NOMO-1 (cell line): ENCODE measurements at regions not wholly inside any gene's neighbourhood (a gene's known extent, or its start where the extent isn't known, plus 50 kb on each side); places are given as distances from the start of the nearest gene placed in this dataset.
"Not testable (repeated sequence)": the region's sequence is repeated elsewhere in the genome, so short reads cannot be mapped to it uniquely, and the experiment has no call there.

Experiments
- DNase-seq, 2 experiments: peaks; one replicate each; lab custom pipeline; 2025; ENCODE audit not compliant: unreplicated experiment in 2 of 2; lab: John Stamatoyannopoulos, UW

DNA sequence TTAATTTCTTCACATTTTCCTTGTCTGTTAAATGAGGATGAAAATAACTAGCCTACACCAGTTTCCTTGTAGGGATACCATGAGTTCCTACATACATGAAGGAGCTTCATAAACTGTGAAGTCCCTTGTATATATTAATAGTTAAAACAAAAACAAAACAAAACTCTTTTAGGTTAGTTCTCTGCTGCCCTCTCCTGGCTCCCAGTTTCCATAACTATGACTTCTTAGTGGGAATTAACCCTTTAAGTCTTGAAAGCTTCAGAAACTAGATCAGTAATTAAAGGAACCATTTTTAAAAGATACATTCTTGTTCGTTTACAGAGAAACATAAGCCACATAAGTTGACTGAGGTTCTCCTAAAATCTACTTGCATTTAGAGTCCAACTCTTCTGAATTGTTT, 500.0 kb upstream of the C9orf72 start:
- no peak for DNase-seq

DNA sequence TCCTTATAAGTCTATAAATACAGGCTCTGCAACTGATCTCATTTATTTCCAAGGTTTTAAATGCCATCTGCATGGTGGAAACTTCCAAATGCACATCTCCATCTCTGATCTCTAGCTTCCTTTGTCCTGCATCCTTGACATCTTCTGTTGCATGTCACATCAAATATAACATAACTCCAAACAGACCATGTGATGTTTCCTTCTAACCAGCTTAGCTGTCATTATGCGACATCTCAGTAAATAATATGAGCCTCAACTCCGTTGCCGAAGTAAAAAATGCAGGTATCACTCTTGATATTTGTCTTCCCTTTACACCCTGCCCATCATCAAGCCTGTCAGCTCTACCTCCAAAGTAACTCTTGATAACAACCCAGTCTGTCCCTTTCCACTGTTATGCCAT, 506.4 kb upstream of the C9orf72 start:
- DNase-seq, result no peak

DNA sequence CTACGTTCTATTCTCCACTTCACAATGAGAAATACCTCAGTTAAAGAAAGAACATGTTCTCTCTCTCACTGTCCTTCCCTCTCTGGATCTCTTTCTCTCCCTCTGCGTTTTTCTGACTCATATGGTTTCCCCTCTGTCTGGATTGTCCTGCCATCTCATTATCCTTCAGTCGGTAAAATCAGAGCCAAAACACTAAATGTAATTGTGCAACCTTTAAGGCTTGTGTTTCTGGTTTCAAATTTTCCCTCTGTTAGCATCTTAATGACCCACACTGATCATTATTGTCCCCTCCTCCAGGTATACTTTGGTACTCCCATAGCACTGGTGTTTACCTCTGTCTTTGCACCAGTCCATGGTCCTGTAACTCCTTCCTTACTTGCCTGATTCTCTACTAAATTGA, 509.4 kb upstream of the C9orf72 start:
- DNase-seq, result no peak

DNA sequence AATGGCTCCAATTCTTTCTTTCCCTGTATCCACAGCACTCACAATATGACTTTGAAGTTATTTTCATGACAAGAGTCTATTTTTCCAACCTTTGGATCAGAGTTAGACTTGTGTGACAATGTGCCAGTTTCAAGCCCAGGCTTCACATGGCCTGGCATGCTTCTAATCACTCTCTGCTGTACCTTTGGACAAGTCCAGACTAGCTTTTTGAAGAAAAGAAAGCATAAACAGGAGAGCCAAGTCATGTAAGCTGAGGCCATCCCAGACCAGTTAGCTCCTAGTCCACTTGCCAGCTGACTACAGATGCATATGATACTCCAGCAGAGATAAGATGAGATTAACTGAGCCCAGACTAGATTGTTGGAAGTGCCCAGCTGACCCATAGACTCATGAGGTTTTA, 513.6 kb upstream of the C9orf72 start:
- no peak for DNase-seq

DNA sequence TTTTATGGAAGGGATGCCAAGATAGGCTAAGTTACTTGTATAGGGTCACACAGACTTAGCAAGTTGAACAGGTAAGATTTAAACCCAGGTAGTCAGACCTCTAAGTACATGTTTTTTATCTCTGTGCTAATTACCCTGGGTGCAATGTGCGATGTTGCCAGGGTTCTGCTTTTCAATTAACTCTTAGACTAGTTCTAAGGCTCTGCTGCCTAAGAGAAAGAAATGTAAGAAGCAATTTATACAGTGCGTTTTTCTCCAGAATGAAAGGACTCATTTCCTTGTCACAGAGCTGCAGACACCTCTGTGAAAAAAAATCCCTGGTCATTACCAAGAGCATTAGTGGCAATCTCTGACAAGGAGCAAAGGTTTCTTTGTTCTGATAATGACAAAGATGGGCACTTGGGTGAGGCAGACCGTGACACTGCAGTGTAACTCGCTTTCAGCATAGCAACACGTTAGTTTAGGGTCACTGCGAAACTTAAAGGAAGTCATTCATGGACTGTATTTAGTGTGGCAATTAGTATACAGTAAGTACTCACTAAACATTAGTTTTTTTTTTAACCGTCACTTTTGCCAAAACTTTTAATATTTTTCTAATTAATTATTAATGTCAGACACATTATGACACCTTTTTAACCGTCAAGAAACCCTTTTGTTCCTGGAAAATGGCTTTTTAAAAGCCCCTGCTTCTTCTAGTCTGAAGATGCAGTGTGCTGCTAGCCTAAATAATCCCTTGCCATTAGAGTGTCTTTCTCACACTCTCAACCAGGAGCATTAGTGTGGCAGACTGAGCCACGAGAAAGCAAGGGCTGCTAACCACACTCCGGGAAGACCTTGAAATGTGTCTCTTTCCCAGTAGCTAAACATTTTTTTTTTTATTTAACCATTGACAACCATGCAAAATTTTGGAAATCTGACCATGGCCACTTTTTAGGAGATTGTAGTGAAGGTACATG, 520.0 kb upstream of the C9orf72 start:
- DNase-seq, result no peak

DNA sequence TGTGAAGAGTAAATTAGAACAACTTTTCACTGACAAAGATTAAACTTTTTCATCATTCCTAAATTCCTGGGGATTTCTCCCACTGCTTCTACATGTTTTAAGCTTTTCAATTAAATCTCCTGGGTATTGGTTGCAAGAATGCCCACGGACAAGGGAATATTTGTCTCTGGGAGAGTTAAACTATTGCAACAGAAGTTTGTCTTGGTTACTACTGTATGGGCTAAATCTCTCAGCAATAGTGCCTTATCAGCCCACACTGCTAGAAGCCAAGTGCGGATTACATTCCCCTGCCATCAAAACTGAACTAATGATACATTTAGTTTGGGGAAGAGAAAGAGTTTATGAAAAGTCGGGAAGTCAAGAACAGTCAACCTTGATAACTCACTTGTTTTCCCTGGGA, 528.2 kb upstream of the C9orf72 start:
- DNase-seq, result no peak

DNA sequence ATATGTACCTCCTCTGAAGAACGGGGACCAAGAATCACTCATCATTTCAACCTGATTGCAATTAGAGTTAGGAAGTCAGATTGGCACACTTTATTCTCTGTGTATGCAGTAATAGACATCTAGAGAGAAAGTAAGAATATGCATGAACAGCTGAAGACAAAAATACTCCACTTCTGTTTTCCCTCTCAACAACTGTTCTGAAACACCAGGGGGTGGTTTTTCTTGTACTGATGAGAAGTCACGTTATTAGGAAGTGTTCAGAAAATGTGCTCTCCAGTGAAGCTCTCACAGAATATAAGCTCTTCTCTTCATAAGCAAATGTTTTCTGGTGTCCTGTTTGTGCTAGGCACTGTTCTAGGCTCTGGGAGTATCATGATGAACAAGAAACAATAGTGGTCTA, 531.7 kb upstream of the C9orf72 start:
- no peak for DNase-seq

DNA sequence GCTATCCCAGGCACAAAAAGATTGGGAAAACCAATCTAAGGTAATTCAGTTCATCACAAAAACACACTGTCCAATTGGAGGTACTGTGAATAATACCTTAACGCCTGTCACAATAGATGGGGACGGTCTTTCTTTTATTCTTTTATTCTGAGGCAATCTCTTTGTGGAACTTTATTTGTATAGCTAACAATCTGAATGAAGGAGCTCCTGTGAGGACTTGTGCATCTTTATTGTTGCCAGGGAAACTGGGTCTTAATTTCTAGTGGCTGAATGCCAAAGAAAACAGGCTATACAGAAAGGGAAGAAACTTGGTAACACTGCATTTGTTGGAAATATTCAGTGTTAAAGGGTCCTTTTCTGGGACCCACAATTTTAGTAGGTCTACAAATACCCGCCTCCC, 546.9 kb upstream of the C9orf72 start:
- no peak for DNase-seq

DNA sequence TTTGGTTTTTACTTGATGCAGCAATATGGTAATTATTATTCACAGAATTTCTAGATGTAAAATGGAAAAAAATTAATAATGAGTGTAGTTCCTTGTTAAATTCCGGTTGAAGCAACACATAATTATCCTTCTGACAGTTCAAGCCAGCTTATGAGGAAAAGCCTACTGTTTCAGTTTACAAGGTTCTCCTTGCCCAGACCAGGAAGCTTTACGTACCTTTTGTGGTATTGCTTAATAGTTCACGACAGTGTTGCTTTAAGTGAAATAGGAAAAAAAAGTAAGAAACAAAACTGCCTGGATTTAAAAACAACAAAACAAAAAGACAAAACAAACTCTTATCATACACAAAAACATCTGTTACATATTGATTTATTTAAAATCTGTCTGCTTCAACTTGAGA, 547.3 kb upstream of the C9orf72 start:
- no peak for DNase-seq

DNA sequence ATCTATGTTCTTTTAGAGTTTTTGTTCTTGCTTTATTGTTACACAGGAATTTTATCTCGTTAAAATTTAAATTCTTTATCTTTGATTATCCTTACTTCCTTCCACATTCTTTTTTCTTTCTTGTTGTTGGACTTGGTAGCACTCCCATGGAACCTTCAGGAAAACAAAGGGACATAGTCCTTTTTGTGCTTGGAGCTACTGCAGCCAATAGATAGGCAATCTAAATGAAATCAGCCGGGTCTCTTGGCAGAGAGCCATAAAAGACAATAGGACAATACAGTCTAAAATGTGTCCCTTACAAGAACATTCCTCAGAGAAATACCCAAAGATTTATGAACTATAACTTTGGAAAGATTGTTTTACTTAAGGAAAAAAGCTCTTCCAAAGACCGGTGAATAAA, 548.1 kb upstream of the C9orf72 start:
- no peak for DNase-seq

DNA sequence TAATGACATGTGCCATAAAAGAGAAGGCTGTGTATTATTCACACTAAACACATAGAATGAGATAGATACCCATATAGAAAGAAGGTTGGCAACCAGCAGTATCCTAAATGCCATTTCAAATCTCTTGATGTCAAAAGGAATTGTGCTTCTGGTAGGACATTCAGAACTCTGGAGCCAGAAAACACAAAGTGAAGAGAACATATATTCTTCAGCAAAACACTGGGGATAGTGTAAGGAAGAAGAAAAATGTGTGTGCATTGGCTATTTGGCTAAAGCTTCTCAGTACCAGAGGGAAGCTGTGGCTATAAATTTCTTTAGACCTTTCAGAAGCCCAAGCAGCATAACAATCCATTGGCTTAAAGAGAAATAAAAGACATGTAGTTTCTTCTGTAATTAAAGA, 551.6 kb upstream of the C9orf72 start:
- DNase-seq, result no peak

DNA sequence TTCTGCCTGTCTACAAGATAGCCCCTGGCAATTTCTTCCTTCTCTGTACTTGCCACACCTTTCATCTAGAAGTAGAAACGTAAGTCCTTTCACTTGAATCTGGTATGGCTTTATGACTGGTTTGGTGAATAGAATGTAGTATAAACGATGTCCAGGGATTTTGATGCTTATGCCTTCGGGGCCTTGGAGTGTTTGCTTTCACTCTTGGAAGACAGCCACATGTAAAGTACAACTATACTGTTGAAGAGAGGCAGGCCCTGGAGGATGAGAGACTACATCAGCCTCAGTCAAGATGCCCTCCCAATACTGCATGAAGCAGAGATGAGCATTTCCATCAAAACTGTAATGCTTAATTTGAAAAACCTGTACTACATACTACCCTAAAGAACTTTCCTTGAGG, 553.8 kb upstream of the C9orf72 start:
- DNase-seq, result no peak

DNA sequence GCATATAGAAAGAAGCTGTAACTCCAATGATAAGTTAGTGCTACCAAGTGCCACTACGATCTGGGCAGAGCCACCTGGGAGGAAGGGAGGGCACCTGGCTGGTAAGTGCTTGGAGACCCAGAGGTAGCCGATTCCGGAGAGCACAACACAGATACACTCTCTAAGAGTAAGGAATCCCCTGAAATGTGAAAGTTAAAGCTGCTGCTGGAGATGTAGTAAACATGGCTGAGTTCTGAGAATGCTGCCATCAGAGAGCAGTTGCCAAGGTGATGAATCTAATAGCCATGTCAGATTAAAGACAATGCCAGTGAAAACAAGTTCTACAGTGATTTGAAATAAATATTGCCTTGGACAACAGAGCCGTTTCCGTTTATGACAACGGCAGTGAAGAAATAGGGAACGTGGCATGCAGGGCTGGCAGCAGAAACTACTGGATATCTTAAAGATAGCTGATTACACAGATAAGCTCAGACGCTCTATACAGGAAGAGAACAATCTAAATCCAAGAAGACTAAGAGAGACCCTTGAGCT, 561.2 kb upstream of the C9orf72 start:
- no peak for DNase-seq

DNA sequence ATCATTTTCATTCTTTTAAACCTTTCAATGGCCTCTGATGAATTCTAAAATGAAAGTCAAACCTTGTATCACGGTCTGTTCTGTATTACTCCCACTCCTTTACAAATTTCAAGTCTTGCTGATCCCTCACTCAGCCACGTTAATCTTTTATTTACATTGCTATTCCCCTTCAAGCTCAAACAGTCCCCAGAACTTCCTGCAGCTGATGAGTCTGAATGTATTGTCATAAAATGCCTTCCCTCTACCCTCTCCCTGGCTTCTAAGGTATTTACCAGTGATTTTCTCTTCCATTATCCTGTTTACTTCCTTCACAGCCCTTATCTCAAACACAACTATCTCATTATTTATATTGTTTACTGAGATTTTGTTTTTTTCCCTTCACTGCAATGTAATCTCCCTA, 562.3 kb upstream of the C9orf72 start:
- no peak for DNase-seq

DNA sequence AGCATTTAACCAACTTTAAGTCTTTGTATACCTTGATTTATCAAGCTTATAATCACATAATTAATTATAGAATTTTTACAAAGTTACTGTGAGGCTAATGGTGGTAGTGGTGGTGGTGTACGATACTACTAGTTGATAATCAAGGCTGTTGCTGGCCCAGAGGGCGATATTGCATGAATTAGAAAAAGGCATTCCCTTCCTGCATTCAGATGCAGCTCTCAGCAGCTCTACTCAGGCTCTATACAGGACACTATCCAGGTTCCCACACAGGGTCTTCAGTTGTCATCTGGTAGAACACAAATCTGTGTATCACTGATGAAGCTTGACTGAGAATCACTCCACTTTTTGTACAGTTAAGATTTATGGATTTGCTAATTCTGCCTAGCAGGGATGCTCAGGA, 562.8 kb upstream of the C9orf72 start:
- DNase-seq, result no peak

DNA sequence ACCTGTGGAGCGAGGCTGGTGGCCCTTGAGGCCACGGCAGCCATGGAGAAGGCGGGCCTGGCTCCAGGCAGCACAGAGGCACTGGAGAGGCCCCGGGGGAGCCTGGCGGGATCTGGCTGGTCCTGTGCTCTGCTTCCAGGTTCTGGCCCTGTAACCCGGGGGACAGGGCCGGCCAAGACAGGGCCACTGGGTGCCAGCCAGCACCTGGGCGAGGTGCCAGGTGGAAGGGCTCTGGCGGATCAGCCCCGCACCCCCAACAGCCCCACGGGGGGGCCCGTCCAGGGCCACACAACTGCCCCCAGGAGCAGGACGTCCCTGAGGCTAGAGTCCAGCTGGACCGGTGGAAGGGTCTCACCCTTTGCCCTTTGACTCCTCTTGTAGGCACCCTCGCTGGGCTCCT, 574.1 kb upstream of the C9orf72 start:
- not testable (repeated sequence) for DNase-seq

DNA sequence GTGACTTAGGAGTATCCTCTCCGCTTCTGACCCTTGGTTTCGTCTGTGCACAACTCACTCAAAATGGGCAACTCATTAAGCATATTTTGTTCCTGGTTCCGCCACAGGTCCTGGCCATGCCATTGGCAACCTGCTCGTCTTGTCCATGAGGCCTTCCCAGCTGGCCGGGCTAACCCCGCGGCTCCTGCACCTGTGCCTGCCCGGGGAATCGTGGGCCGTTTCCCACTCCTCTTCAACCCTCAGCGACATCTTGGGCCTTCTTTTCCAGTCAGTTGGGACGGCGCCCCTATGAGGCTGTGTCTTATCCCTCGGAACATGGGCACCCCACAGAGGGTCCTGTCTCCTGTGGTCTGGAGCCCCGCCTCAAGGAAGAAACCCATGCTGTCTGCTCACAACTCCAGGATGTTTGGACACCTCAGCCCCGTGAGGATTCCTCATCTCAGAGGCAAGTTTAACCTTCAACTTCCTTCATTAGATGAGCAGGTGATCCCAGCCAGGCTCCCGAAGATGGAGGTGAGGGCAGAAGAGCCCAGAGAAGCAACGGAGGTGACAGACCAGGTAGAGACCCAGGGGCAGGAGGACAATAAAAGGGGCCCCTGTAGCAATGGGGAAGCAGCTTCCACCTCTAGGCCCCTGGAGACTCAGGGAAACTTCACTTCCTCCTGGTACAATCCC, 574.8 kb upstream of the C9orf72 start:
- not testable (repeated sequence) for DNase-seq

DNA sequence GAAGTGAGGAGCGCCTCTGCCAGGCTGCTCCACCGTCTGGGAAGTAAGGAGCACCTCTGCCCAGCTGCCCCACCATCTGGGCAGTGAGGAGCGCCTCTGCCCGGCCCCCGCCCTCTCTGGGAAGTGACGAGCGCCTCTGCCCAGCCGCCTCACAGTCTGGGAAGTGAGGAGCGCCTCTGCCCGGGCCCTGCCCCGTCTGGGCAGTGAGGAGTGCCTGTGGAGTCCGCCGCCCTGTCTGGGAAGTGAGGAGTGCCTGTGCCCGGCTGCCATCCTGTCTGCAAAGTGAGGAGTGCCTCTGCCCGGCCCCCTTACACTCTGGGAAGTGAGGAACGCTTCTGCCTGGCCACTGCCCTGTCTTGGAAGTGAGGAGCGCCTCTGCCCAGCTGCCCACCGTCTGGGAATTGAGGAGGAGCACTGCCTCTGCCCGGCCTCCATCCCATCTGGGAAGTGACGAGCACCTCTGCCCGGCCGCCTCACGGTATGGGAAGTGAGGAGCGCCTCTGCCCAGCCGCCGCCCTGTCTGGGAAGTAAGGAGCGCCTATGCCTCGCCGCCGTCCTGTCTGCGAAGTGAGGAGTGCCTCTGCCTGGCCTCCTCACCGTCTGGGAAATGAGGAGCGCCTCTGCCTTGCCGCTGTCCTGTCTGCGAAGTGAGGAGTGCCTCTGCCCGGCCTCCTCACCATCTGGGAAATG, 576.2 kb upstream of the C9orf72 start:
- not testable (repeated sequence) for DNase-seq

DNA sequence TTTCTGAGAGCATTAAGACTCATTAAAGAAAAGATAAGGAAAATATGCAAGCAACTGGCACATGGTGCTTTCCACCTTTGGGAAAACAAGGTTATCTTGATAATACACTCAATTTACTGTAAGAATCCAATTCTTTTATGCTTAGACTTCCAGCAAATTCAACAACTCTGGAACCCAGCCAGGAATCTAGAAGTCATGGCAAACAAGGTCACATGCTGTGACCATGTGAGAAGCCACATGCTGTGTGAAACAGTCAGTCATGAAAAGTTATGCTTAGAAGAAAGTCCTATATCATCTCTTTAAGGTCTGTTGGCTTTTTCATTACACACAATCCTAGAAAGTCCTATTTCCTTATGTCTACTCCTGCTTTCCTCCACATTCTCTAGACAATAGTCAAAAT, 581.8 kb upstream of the C9orf72 start:
- no peak for DNase-seq

DNA sequence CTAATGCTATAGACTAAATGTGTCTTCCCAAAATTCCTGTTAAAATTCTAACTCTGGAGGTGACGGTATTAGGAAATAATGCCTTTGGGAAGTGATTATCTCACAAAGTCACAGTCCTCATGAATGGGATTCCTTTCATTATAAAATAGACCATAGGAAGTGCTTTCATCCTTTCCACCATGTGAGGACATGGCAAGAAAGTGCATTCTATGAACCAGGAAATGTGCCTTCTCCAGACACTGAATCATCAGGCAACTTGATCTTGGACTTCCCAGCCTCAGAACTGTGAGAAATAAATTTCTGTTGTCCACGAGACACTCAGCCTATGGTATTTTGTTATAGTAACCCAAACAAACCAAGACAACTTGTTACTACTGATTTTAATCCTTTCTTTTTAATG, 582.4 kb upstream of the C9orf72 start:
- no peak for DNase-seq

DNA sequence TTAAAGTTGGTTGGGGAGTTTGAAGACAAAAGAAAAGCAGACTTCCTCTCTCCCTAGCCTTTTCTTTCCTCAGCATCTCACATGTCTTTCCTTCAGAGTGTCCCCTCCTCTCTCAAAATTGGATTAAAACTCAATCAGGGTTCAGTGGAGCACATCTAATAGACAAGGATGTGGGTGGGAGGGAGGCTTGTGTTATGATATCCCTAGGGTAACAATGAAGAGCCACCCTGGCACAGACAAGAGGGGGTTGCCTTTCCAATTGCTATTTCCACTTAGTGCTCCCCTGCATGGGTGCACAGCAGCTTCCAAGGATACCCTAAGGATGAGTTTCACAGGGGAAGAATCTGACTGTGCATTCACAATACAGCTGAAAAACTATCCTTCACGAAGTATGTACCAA, 585.2 kb upstream of the C9orf72 start:
- no peak for DNase-seq
